HEK293 (cell line): ENCODE measurements at regions not wholly inside any gene's neighbourhood (a gene's known extent, or its start where the extent isn't known, plus 50 kb on each side); places are given as distances from the start of the nearest gene placed in this dataset.

Source experiments
- CTCF ChIA-PET: fragments of 350-600 bp; formaldehyde crosslinking; extraction: SDS; loops from one replicate; lab custom pipeline; 2021; ENCODE audit warnings: antibody characterized with exemption; lab: Yijun Ruan, JAX
- POLR2A ChIA-PET: fragments of 300-600 bp; formaldehyde crosslinking; extraction: SDS; loops from one replicate; lab custom pipeline; 2020; ENCODE audit warnings: antibody characterized with exemption, inconsistent platforms; lab: Yijun Ruan, JAX
- H3K27ac ChIP-seq: fragments of 200-500 bp; sonication (Bioruptor generic); 2 replicates; pipeline ENCODE4 v1.5.1; 2014; ENCODE audit warnings: low read depth, low read length, control low read depth, inconsistent platforms; ENCODE audit errors: extremely low read depth
- H3K36me3 ChIP-seq, 2 experiments: fragments of 200-500 bp in 1 of 2; sonication (Bioruptor generic) in 1 of 2; 1 replicate in 1 of 2; 2 replicates in 1 of 2; pipeline ENCODE4 v1.5.1; 2014 to 2017; ENCODE audit warnings: inconsistent platforms in 2 of 2, low read length in 2 of 2; ENCODE audit not compliant: control insufficient read depth in 2 of 2, insufficient read depth in 1 of 2
- H3K4me1 ChIP-seq: fragments of 200-500 bp; sonication (Bioruptor generic); 2 replicates; pipeline ENCODE4 v1.5.1; 2014; ENCODE audit warnings: mild to moderate bottlenecking, low read length, inconsistent platforms; ENCODE audit not compliant: control insufficient read depth, insufficient read depth
- H3K4me3 ChIP-seq: 2 replicates; pipeline ENCODE4 v1.5.1; 2011; ENCODE audit warnings: low read depth, mild to moderate bottlenecking, control low read depth, low read length, moderate library complexity
- H3K9me3 ChIP-seq: fragments of 200-500 bp; sonication (Bioruptor generic); 2 replicates; pipeline ENCODE4 v1.5.1; 2014; ENCODE audit warnings: low read depth, low read length, inconsistent platforms; ENCODE audit not compliant: control insufficient read depth, insufficient read depth
- BCL11B ChIP-seq: fragments of 450-650 bp; formaldehyde crosslinking; IDR thresholded peaks from 2 replicates; pipeline ENCODE4 v1.5.1; 2016; ENCODE audit warnings: low read depth, missing biosample characterization, missing genetic modification characterization
- KLF7 ChIP-seq: fragments of 450-650 bp; formaldehyde crosslinking; IDR thresholded peaks from 2 replicates; pipeline ENCODE4 v1.5.1; 2016; ENCODE audit warnings: missing biosample characterization, missing genetic modification characterization, borderline replicate concordance
- YY1 ChIP-seq: fragments of 450-650 bp; formaldehyde crosslinking; IDR thresholded peaks from 2 replicates; pipeline ENCODE4 v1.5.1; 2018; ENCODE audit warnings: missing biosample characterization, missing genetic modification characterization
- ZBTB7A ChIP-seq: fragments of 450-650 bp; formaldehyde crosslinking; IDR thresholded peaks from 2 replicates; pipeline ENCODE4 v1.5.1; 2016; ENCODE audit warnings: low read depth, missing biosample characterization, missing genetic modification characterization
- ZNF133 ChIP-seq: fragments of 450-650 bp; formaldehyde crosslinking; IDR thresholded peaks from 2 replicates; pipeline ENCODE4 v1.5.1; 2016; ENCODE audit warnings: missing biosample characterization, missing genetic modification characterization
- ZNF140 ChIP-seq: fragments of 450-650 bp; formaldehyde crosslinking; IDR thresholded peaks from 2 replicates; pipeline ENCODE4 v1.5.1; 2016; ENCODE audit warnings: missing biosample characterization, missing genetic modification characterization
- ZNF223 ChIP-seq: fragments of 450-650 bp; formaldehyde crosslinking; IDR thresholded peaks from 2 replicates; pipeline ENCODE4 v1.5.1; 2016; ENCODE audit warnings: missing biosample characterization, missing genetic modification characterization
- ZNF239 ChIP-seq: fragments of 450-650 bp; formaldehyde crosslinking; IDR thresholded peaks from 2 replicates; pipeline ENCODE4 v1.5.1; 2016; ENCODE audit warnings: missing biosample characterization, missing genetic modification characterization
- ZNF311 ChIP-seq: fragments of 450-650 bp; formaldehyde crosslinking; IDR thresholded peaks from 2 replicates; pipeline ENCODE4 v1.5.1; 2017; ENCODE audit warnings: missing biosample characterization, missing genetic modification characterization, borderline replicate concordance
- ZNF433 ChIP-seq: fragments of 450-650 bp; formaldehyde crosslinking; IDR thresholded peaks from 2 replicates; pipeline ENCODE4 v1.5.1; 2016; ENCODE audit warnings: missing biosample characterization, missing genetic modification characterization, low read depth
- ZNF48 ChIP-seq: fragments of 450-650 bp; formaldehyde crosslinking; IDR thresholded peaks from 2 replicates; pipeline ENCODE4 v1.5.1; 2016; ENCODE audit warnings: missing biosample characterization, missing genetic modification characterization
- ZNF610 ChIP-seq: fragments of 450-650 bp; formaldehyde crosslinking; IDR thresholded peaks from 2 replicates; pipeline ENCODE4 v1.5.1; 2016; ENCODE audit warnings: missing biosample characterization, missing genetic modification characterization, borderline replicate concordance
- ZNF623 ChIP-seq: fragments of 450-650 bp; formaldehyde crosslinking; IDR thresholded peaks from 2 replicates; pipeline ENCODE4 v1.5.1; 2016; ENCODE audit warnings: missing biosample characterization, missing genetic modification characterization
- ZNF654 ChIP-seq: fragments of 450-650 bp; formaldehyde crosslinking; IDR thresholded peaks from 2 replicates; pipeline ENCODE4 v1.5.1; 2016; ENCODE audit warnings: low read depth, missing biosample characterization, missing genetic modification characterization
- ZNF747 ChIP-seq: fragments of 450-650 bp; formaldehyde crosslinking; IDR thresholded peaks from 2 replicates; pipeline ENCODE4 v1.5.1; 2016; ENCODE audit warnings: missing biosample characterization, missing genetic modification characterization
- ZNF768 ChIP-seq: fragments of 450-650 bp; formaldehyde crosslinking; IDR thresholded peaks from 2 replicates; pipeline ENCODE4 v1.5.1; 2018; ENCODE audit warnings: missing biosample characterization, mild to moderate bottlenecking, missing genetic modification characterization
- ZNF785 ChIP-seq: fragments of 450-650 bp; formaldehyde crosslinking; IDR thresholded peaks from 2 replicates; pipeline ENCODE4 v1.5.1; 2016; ENCODE audit warnings: missing biosample characterization, missing genetic modification characterization
- ZSCAN30 ChIP-seq: fragments of 450-650 bp; IDR thresholded peaks from 2 replicates; pipeline ENCODE4 v1.5.1; 2018; ENCODE audit warnings: missing biosample characterization, mild to moderate bottlenecking, missing genetic modification characterization, moderate library complexity
- ZXDB ChIP-seq: fragments of 450-650 bp; formaldehyde crosslinking; IDR thresholded peaks from 2 replicates; pipeline ENCODE4 v1.5.1; 2016; ENCODE audit warnings: missing biosample characterization, missing genetic modification characterization
- TF ChIP-seq, protein P1 (sequence below): fragments of 450-650 bp; formaldehyde crosslinking; IDR thresholded peaks from 2 replicates; pipeline ENCODE4 v1.5.1; 2016; ENCODE audit warnings: missing biosample characterization, missing genetic modification characterization, low read depth
- TF ChIP-seq, protein P2 (sequence below): fragments of 450-650 bp; formaldehyde crosslinking; IDR thresholded peaks from 2 replicates; pipeline ENCODE4 v1.5.1; 2016; ENCODE audit warnings: missing biosample characterization, missing genetic modification characterization
- TF ChIP-seq, protein P3 (sequence below): fragments of 450-650 bp; formaldehyde crosslinking; IDR thresholded peaks from 2 replicates; pipeline ENCODE4; 2016; ENCODE audit warnings: missing biosample characterization, missing genetic modification characterization
- TF ChIP-seq, protein P4 (sequence below): fragments of 450-650 bp; IDR thresholded peaks from 2 replicates; pipeline ENCODE4 v1.5.1; 2018; ENCODE audit warnings: missing biosample characterization, mild to moderate bottlenecking, missing genetic modification characterization

DNA sequence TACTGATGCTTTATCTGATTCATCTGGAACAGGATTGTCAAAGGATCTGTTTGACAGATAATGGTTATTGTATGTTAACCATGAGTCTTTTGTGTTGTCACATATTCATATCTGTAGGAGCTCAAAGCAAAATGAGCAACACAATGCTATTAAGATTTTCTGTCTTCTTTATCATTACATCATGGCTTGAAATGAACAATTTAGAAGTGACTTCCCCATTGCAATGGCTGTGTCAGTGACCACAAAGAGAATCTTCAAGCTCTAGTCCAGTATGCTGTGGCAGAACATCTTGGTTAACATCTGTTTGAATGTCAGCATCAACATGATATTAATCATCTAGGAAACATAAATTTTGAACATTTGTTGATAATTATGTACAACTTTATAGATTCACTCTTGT lies 1148.5 kb downstream of the PLA2G4A start:
- Histone ChIP-seq H3K4me3 (no peak overlapping the region), H3K9me3 (no peaks in the 10 kb centered on the region), H3K36me3 (no peaks in the 10 kb centered on the region), H3K27ac (no peak overlapping the region), H3K4me1 (no peaks in the 10 kb centered on the region)
- TF ChIP-seq ZNF133 (tag by site-specific recombination) (no peak), ZSCAN30 (tag by site-specific recombination) (no peak), ZNF623 (tag by site-specific recombination) (no peak), ZNF433 (no peak), ZNF223 (tag by site-specific recombination) (no peak)
- TF ChIP-seq, protein P1, sequence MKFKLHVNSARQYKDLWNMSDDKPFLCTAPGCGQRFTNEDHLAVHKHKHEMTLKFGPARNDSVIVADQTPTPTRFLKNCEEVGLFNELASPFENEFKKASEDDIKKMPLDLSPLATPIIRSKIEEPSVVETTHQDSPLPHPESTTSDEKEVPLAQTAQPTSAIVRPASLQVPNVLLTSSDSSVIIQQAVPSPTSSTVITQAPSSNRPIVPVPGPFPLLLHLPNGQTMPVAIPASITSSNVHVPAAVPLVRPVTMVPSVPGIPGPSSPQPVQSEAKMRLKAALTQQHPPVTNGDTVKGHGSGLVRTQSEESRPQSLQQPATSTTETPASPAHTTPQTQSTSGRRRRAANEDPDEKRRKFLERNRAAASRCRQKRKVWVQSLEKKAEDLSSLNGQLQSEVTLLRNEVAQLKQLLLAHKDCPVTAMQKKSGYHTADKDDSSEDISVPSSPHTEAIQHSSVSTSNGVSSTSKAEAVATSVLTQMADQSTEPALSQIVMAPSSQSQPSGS (tag by site-specific recombination): no peak
- TF ChIP-seq, protein P2, sequence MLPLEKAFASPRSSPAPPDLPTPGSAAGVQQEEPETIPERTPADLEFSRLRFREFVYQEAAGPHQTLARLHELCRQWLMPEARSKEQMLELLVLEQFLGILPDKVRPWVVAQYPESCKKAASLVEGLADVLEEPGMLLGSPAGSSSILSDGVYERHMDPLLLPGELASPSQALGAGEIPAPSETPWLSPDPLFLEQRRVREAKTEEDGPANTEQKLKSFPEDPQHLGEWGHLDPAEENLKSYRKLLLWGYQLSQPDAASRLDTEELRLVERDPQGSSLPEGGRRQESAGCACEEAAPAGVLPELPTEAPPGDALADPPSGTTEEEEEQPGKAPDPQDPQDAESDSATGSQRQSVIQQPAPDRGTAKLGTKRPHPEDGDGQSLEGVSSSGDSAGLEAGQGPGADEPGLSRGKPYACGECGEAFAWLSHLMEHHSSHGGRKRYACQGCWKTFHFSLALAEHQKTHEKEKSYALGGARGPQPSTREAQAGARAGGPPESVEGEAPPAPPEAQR: no peak
- ChIA-PET CTCF (no interaction called here), POLR2A (no interaction called here)

DNA sequence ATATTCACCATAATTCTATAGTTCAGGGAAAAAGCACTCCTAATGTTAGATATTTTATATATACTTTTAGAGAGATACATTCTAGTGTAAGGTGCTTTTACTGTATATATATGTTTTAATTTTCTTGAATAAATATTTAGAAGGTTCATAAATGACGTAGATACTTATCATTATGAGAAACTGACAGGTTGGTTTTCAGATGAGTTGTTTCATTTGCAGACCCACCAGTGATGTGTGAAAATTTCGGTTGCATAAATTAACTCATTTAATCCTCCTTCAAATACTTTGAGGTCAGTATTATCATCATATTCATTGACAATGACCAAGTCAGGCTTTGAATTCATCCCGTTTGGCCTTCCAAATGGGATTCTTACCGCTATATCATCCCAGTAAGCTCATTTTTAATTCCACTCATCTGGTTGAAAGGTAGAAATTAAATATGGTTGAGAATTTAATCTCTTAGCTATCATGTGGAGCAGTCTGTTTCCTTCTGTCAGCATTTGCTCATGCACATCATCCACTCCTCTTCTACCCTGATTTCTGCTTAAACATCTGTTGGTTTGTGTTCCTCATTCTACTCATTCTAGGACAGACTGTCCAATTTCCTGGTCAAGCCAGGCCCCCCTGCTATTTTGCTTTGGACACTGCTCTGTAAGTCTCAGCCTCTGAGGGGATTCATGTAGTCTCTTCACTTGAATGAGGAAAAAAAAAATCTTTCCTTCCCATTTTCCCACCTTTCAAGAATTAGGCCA lies 1156.6 kb downstream of the PLA2G4A start:
- Histone ChIP-seq H3K36me3 (no peaks in the 10 kb centered on the region), H3K9me3 (no peaks in the 10 kb centered on the region), H3K27ac (no peak overlapping the region), H3K4me1 (no peaks in the 10 kb centered on the region), H3K4me3 (no peak overlapping the region)
- TF ChIP-seq ZXDB (tag by site-specific recombination) (no peak), YY1 (tag by site-specific recombination) (no peak), ZNF747 (tag by site-specific recombination) (no peak), ZNF239 (tag by site-specific recombination) (no peak), ZNF140 (tag by site-specific recombination) (no peak)
- TF ChIP-seq, protein P3, sequence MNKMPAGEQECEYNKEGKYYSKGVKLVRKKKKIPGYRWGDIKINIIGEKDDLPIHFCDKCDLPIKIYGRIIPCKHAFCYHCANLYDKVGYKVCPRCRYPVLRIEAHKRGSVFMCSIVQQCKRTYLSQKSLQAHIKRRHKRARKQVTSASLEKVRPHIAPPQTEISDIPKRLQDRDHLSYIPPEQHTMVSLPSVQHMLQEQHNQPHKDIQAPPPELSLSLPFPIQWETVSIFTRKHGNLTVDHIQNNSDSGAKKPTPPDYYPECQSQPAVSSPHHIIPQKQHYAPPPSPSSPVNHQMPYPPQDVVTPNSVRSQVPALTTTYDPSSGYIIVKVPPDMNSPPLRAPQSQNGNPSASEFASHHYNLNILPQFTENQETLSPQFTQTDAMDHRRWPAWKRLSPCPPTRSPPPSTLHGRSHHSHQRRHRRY (tag by site-specific recombination): no peak
- TF ChIP-seq, protein P4, sequence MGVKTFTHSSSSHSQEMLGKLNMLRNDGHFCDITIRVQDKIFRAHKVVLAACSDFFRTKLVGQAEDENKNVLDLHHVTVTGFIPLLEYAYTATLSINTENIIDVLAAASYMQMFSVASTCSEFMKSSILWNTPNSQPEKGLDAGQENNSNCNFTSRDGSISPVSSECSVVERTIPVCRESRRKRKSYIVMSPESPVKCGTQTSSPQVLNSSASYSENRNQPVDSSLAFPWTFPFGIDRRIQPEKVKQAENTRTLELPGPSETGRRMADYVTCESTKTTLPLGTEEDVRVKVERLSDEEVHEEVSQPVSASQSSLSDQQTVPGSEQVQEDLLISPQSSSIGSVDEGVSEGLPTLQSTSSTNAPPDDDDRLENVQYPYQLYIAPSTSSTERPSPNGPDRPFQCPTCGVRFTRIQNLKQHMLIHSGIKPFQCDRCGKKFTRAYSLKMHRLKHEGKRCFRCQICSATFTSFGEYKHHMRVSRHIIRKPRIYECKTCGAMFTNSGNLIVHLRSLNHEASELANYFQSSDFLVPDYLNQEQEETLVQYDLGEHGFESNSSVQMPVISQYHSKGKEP (tag by site-specific recombination): no peak
- ChIA-PET POLR2A (no interaction called here), CTCF (no interaction called here)

DNA sequence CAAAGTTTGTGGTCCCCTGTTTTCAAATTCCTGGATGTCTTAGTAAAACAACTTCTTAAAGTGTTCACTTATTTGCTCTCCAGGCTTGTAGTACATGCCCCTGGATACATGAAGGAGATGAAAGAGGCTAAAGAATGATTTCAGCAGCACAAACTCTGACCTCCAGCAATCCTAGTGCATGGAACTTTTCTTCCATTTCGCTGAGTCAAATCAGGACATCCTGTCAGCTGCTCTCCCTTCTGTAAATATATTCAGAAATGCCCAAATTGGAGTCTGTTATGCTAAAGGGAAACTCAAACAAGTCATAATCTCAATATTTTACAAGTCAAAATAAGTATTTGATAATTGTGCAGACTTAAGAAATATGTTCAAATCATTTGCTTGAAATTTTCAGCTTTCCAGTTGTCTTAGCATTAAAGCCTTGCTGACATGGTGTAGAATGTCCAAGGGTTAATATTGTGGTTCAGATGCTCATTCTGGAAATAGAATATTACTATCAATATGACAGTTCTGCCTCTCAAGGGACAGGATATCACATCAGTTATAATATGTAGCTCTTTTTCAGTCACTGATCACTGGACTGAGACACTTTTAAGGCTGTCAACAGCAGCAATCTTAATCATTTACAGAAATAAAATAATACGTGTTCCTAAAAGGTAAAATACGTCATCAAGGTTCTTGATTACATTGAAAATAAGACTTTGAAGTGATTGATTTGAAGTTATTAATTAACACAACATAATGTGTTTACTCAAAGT lies 1157.3 kb downstream of the PLA2G4A start:
- H3K27ac ChIP-seq: no peak overlapping the region
- no peaks in the 10 kb centered on the region for H3K4me1 ChIP-seq
- no peaks in the 10 kb centered on the region for H3K9me3 ChIP-seq
- H3K36me3 ChIP-seq: no peaks in the 10 kb centered on the region
- ChIA-PET POLR2A (no interaction called here), CTCF (no interaction called here)
- TF ChIP-seq ZNF768 (no peak), ZNF785 (no peak), ZBTB7A (tag by site-specific recombination) (no peak), ZNF654 (tag by site-specific recombination) (no peak), KLF7 (tag by site-specific recombination) (no peak), ZNF311 (tag by site-specific recombination) (no peak), ZNF48 (tag by site-specific recombination) (no peak), BCL11B (tag by site-specific recombination) (no peak), ZNF610 (tag by site-specific recombination) (no peak)
- H3K4me3 ChIP-seq: no peak overlapping the region
